HG02973 (cell line): ENCODE measurements at regions not wholly inside any gene's neighbourhood (a gene's known extent, or its start where the extent isn't known, plus 50 kb on each side); places are given as distances from the start of the nearest gene placed in this dataset.

Experiments
- ATAC-seq: cut with Tn5 transposase; IDR thresholded peaks from one replicate; pipeline ENCODE4 v1.9.1; 2021; ENCODE audit warnings: moderate library complexity; ENCODE audit not compliant: unreplicated experiment

DNA sequence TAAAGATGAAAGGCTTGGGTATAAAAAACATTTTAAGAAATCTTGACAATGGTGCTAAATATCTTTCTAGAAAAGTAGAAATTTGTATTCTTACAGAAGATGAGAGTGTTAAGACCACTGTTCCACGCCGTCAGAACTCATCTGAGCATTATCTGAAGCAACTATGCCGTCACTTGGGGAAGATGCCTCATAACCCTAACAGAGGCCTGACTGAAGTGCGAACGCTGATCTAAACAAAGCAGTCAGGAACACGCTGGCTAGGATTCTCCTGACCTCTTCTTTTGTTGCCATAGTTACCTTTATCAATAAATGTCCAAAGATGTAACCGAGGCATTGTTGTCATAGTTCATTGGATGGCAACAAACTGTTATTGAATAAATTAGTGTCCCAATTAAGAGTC, 612.4 kb downstream of the LTN1 start:
- no peak for ATAC-seq

GRCh38 chr21:28378026-28378425, 614.7 kb downstream of the LTN1 start:
- ATAC-seq, result no peak

GRCh38 chr21:28375708-28376385, 616.8 kb downstream of the LTN1 start:
- ATAC-seq, result no peak

- ATAC-seq, result no peak
Measured at GRCh38 chr21:28374881-28375280, 617.8 kb downstream of the LTN1 start.

DNA sequence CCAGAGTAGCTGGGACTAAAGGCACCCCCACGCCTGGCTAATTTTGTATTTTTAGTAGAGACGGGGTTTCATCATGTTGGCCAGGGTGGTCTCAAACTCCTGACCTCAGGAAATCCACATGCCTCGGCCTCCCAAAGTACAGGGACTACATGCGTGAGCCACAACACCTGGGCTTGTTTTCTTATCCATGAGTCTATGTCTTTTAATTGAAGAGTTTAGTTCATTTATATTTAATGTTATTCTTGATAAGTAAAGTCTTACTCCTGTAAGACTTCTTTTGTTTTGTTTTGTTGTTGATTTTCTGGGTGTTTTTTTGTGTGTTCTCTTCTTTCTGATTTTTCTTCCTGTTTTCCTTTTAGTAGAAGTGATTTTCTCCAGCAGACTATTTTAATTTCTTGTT, 621.0 kb downstream of the LTN1 start:
- ATAC-seq, result no peak

DNA sequence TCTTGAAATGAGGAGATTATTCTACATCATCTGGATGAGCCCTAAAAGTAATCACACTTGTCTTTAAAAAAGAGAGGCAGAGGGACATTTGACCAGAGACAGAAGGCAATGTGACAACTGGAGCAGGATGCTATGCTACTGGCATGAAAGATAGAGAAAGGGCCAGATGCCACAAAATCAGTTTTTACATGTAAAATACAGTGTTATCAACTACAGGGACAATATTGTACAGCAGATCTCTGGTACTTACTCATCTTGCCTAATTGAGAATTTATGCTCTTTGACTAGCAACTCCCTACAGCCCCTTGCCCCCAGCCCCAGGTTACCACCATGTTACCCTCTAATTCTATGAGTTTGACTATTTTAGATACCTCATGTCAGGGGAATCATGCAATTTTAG, 633.4 kb downstream of the LTN1 start:
- no peak for ATAC-seq

GRCh38 chr21:28358702-28359101, 634.0 kb downstream of the LTN1 start:
- ATAC-seq, result no peak

DNA sequence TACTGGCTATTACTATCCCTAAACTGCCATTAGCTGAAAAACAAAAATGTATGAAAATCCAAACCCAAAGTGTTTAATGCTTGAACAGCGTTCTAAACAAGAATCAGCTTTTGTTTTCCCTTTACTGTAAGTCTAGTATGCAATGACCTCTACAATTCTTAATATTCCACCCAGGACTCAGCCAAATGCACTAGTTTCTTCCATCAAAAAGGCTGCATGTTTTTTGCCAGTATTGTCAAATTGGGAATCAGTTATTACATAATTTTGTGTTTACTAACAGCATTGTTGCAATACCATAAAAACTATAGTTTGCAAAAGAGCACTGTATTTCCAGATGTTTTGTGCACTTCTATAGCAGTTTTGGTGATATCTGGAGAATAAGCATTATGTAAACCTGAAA, 634.5 kb downstream of the LTN1 start:
- ATAC-seq, result no peak

DNA sequence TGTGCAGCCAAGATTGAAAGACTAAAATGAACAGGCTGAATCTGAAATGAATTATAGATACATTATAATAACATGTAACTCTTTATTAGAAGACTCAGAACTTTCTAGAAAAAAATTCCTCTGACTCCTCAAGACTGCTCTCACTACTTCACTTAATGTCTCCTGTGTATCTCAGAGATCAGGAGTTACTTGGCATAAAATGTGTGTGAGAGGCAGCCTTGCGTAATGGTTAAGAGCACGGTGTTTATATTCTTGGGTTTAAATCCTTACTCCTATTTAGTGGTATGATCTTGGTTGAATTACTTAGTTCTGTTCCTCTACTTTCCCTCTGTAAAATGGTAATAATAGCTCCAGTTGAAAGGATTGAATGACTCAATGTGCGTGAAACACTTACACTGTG, 634.9 kb downstream of the LTN1 start:
- ATAC-seq, result no peak

DNA sequence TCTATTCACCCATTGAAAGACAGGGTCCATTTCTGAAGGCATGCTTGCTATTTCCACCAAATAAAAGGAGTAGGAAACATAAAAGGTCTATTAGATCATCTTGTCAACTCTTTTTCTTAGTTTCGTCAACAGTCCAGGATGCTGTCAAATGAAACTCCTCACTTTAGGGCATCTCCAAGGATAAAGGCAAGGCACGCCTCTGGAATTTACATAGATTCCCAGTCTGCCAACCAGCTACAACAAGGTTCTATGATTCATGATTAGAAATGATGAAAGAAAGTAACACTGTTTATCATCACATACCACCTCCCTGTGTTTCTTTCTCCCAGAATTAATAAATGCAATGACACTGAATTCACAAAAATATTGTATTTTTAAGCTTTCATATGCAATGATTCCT, 636.3 kb downstream of the LTN1 start:
- ATAC-seq, result no peak

DNA sequence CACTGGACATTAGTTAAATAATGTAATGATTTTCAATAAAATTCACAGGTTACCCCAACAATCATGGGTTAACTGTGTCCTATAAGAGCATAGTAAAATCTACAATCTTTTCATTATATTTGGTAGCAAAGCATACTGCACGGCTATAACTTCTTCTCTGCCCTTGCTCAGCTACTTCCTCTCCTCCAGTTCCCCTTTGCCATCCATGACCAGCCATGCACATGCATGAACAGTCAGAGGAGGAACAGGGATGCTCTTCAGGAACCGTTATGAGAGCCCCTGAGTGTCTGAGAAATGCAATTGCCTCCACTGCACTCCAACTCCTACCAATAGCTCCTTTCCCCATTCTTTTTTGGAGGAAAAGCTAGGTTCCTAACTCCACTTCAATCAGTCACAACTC, 646.7 kb downstream of the LTN1 start:
- ATAC-seq, result no peak

GRCh38 chr21:28344985-28345384, 647.7 kb downstream of the LTN1 start:
- no peak for ATAC-seq

- no peak for ATAC-seq
Measured at GRCh38 chr21:28342212-28342810, 650.4 kb downstream of the LTN1 start.

DNA sequence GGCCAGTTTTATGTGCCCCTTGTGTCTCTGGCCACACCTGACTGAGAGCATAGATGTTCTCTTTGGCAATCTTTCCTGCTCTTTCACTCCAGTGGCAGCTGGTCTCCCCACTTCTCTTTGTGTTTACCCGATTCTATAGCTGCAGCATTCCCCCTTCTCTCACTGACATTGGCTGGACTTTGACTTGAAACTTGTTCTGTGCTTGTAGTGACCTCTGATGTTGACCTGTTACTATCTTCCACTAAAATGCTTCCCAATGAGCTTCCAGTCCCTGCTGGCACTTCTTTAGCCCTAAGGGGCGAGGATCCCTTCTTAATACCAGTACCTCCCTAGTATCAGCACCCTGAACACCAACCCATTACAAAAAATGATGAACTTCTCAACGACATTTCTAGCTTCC, 653.3 kb downstream of the LTN1 start:
- no peak for ATAC-seq

- ATAC-seq, result no peak
Measured at GRCh38 chr21:28338701-28339305, 653.9 kb downstream of the LTN1 start.

DNA sequence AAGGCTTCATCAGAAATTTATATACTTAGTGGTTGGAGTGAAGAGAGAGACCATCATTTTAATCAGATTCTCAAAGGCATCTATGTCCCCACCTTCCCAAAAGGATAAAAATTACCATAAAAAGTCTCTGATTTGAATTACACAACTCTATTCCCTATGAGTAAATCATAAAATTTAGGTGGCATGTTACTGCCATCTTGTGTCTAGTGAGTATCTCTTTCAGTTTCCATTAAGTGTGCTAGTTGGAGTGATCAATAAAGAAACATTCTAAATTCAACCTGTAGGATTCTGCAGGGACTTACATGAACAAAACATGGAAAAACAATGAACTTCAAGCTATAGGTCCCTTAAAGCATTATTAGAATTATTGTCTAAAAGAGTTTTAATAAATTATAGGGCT, 655.4 kb downstream of the LTN1 start:
- ATAC-seq, result no peak

GRCh38 chr21:28336314-28336713, 656.4 kb downstream of the LTN1 start:
- no peak for ATAC-seq

DNA sequence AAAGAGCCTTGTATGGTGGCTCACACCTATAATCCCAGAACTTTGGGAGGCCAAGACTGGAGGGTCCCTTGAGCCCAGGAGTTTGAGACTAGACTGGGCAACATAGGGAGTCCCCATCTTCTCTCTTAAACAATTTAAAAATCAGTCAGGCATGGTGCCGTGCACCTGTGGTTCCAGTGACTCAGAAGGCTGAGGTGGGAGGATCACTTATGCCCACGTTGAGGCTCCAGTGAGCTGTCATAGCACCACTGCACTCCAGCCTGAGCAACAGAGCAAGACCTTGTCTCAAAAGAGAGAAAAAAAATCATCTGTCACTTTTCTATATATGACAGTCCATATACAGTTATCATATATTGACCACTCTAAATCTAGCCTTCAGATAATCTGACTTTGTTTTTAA, 658.3 kb downstream of the LTN1 start:
- ATAC-seq, result peak; percentile 46

- no peak for ATAC-seq
Measured at GRCh38 chr21:28333578-28334075, 659.0 kb downstream of the LTN1 start.

DNA sequence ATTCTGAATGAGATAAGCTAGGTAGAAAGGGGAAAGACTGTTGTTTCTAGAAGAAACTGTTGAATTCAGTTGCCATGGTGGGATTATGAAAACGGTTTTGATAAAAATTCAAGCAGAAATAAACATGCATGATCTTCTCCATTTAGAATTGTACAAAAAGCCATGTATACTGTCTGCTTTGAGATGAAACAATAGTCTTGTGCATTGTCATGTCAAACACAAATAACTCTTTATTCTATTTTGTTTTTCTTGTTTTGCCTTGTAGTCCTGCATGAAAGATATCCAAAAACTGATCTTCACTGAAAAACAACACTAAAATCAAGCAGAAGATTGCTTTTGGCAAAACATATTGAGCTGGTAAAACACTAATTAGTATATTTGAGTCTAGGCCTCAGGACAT, 659.9 kb downstream of the LTN1 start:
- no peak for ATAC-seq

GRCh38 chr21:28325618-28326017, 667.1 kb downstream of the LTN1 start:
- no peak for ATAC-seq

- ATAC-seq, result no peak
Measured at GRCh38 chr21:28324690-28325089, 668.0 kb downstream of the LTN1 start.
